ENCODE measurements at regions not wholly inside any gene's neighbourhood (a gene's known extent, or its start where the extent isn't known, plus 50 kb on each side); places are given as distances from the start of the nearest gene placed in this dataset.

- TF ChIP-seq ZNF121 (CRISPR knock-in tag; IDR thresholded peaks at IDR 0.05): no peak
- TF ChIP-seq, protein P1, sequence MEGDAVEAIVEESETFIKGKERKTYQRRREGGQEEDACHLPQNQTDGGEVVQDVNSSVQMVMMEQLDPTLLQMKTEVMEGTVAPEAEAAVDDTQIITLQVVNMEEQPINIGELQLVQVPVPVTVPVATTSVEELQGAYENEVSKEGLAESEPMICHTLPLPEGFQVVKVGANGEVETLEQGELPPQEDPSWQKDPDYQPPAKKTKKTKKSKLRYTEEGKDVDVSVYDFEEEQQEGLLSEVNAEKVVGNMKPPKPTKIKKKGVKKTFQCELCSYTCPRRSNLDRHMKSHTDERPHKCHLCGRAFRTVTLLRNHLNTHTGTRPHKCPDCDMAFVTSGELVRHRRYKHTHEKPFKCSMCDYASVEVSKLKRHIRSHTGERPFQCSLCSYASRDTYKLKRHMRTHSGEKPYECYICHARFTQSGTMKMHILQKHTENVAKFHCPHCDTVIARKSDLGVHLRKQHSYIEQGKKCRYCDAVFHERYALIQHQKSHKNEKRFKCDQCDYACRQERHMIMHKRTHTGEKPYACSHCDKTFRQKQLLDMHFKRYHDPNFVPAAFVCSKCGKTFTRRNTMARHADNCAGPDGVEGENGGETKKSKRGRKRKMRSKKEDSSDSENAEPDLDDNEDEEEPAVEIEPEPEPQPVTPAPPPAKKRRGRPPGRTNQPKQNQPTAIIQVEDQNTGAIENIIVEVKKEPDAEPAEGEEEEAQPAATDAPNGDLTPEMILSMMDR (IDR thresholded peaks at IDR 0.05): no peak
- no peak for TF ChIP-seq STAT6 (CRISPR knock-in tag; conservative IDR thresholded peaks at IDR 0.05; ENCODE audit: low read depth)
- TF ChIP-seq ESRRA (CRISPR knock-in tag; IDR thresholded peaks at IDR 0.05; ENCODE audit: borderline replicate concordance): no peak
- no peak for TF ChIP-seq MAX (CRISPR knock-in tag; IDR thresholded peaks at IDR 0.05)
- no peak for TF ChIP-seq SP1 (CRISPR knock-in tag; conservative IDR thresholded peaks at IDR 0.05)
These were observed 98.4 kb downstream of the COX7C start for GRCh38 chr5:86716121-86716520.
